NCI-H2227 (cell line): ENCODE measurements at regions not wholly inside any gene's neighbourhood (a gene's known extent, or its start where the extent isn't known, plus 50 kb on each side); places are given as distances from the start of the nearest gene placed in this dataset.

Experiments
- DNase-seq: peaks from one replicate; lab custom pipeline; 2025; ENCODE audit not compliant: unreplicated experiment; lab: John Stamatoyannopoulos, UW

- DNase-seq, result no peak
These were observed 52.1 kb upstream of the TEX13D start for GRCh38 chrX:124280294-124280902.

GRCh38 chrX:124282580-124282979 lies 49.9 kb upstream of the TEX13D start:
- no peak for DNase-seq
